ENCODE measurements at regions not wholly inside any gene's neighbourhood (a gene's known extent, or its start where the extent isn't known, plus 50 kb on each side); places are given as distances from the start of the nearest gene placed in this dataset.

- Mint-ChIP-seq H3K4me3 (no peak overlapping the region), H3K27ac (no peak overlapping the region), H3K36me3 (no peaks in the 10 kb centered on the region), H3K27me3 (peaks cover 10% of the 10 kb centered on the region), H3K9me3 (no peaks in the 10 kb centered on the region), H3K4me1 (no peaks in the 10 kb centered on the region)
- no peak for DNase-seq (ENCODE audit: low spot score in 2 of 2)
- no peak for ATAC-seq (ENCODE audit: low read depth)
Observed at GRCh38 chr2:147500819-147501395, 343.9 kb upstream of the ACVR2A start.

- no peak for ATAC-seq (ENCODE audit: low read depth)
- no peaks in the 10 kb centered on the region for H3K9me3 Mint-ChIP-seq
- H3K4me3 Mint-ChIP-seq = no peak overlapping the region
- no peak overlapping the region for H3K27ac Mint-ChIP-seq
- H3K27me3 Mint-ChIP-seq = peaks cover 10% of the 10 kb centered on the region
- no peaks in the 10 kb centered on the region for H3K36me3 Mint-ChIP-seq
- DNase-seq (ENCODE audit: low spot score in 2 of 2) = no peak
- H3K4me1 Mint-ChIP-seq = no peaks in the 10 kb centered on the region
Observed at GRCh38 chr2:147500229-147500628, 344.6 kb upstream of the ACVR2A start.

GRCh38 chr2:147499785-147500184 is 345.0 kb upstream of the ACVR2A start:
- ATAC-seq (ENCODE audit: low read depth) = no peak
- no peaks in the 10 kb centered on the region for H3K4me1 Mint-ChIP-seq

GRCh38 chr2:147495734-147496133 is 349.1 kb upstream of the ACVR2A start:
- ATAC-seq (ENCODE audit: low read depth) (no peak), DNase-seq (ENCODE audit: low spot score in 2 of 2) (no peak)
- no peak overlapping the region for H3K4me3 Mint-ChIP-seq
- H3K9me3 Mint-ChIP-seq = peaks cover 3% of the 10 kb centered on the region
- H3K27me3 Mint-ChIP-seq = peaks cover 3% of the 10 kb centered on the region
- no peak overlapping the region for H3K27ac Mint-ChIP-seq
- no peaks in the 10 kb centered on the region for H3K4me1 Mint-ChIP-seq
- no peaks in the 10 kb centered on the region for H3K36me3 Mint-ChIP-seq

More at GRCh38 chr2:147499785-147500184, 345.0 kb upstream of the ACVR2A start:
- Mint-ChIP-seq H3K36me3 (no peaks in the 10 kb centered on the region), H3K4me3 (no peak overlapping the region), H3K27me3 (peaks cover 11% of the 10 kb centered on the region), H3K9me3 (peaks cover 1% of the 10 kb centered on the region), H3K27ac (no peak overlapping the region)
- no peak for DNase-seq (ENCODE audit: low spot score in 2 of 2)

GRCh38 chr2:147492471-147492870 is 352.4 kb upstream of the ACVR2A start:
- Mint-ChIP-seq H3K27ac (no peak overlapping the region), H3K9me3 (peaks cover 3% of the 10 kb centered on the region), H3K36me3 (no peaks in the 10 kb centered on the region), H3K4me1 (no peaks in the 10 kb centered on the region), H3K27me3 (peaks cover 2% of the 10 kb centered on the region), H3K4me3 (no peak overlapping the region)
- DNase-seq (ENCODE audit: low spot score in 2 of 2) (no peak), ATAC-seq (ENCODE audit: low read depth) (no peak)

- Mint-ChIP-seq H3K4me3 (no peak overlapping the region), H3K27ac (no peak overlapping the region)
Observed at GRCh38 chr2:147491506-147491905, 353.3 kb upstream of the ACVR2A start.

GRCh38 chr2:147490401-147491261 is 354.2 kb upstream of the ACVR2A start:
- no peaks in the 10 kb centered on the region for H3K36me3 Mint-ChIP-seq
- H3K9me3 Mint-ChIP-seq = peaks cover 3% of the 10 kb centered on the region
- H3K27me3 Mint-ChIP-seq = peaks cover 2% of the 10 kb centered on the region
- H3K4me1 Mint-ChIP-seq = no peaks in the 10 kb centered on the region
- DNase-seq (ENCODE audit: low spot score in 2 of 2) = no peak
- no peak overlapping the region for H3K27ac Mint-ChIP-seq
- no peak overlapping the region for H3K4me3 Mint-ChIP-seq
- no peak for ATAC-seq (ENCODE audit: low read depth)

More at GRCh38 chr2:147491506-147491905, 353.3 kb upstream of the ACVR2A start:
- no peaks in the 10 kb centered on the region for H3K4me1 Mint-ChIP-seq
- no peaks in the 10 kb centered on the region for H3K36me3 Mint-ChIP-seq
- DNase-seq (ENCODE audit: low spot score in 2 of 2) = no peak
- peaks cover 2% of the 10 kb centered on the region for H3K27me3 Mint-ChIP-seq
- H3K9me3 Mint-ChIP-seq = peaks cover 3% of the 10 kb centered on the region
- ATAC-seq (ENCODE audit: low read depth) = no peak

- Mint-ChIP-seq H3K27ac (no peak overlapping the region), H3K4me3 (no peak overlapping the region), H3K27me3 (no peaks in the 10 kb centered on the region), H3K4me1 (no peaks in the 10 kb centered on the region), H3K9me3 (peaks cover 1% of the 10 kb centered on the region), H3K36me3 (no peaks in the 10 kb centered on the region)
- ATAC-seq (ENCODE audit: low read depth) (no peak), DNase-seq (ENCODE audit: low spot score in 2 of 2) (no peak)
Observed at GRCh38 chr2:147488472-147488871, 356.4 kb upstream of the ACVR2A start.

- Mint-ChIP-seq H3K4me1 (no peaks in the 10 kb centered on the region), H3K27ac (no peak overlapping the region), H3K4me3 (no peak overlapping the region), H3K36me3 (no peaks in the 10 kb centered on the region), H3K27me3 (no peaks in the 10 kb centered on the region), H3K9me3 (peaks cover 1% of the 10 kb centered on the region)
- no peak for DNase-seq (ENCODE audit: low spot score in 2 of 2)
- no peak for ATAC-seq (ENCODE audit: low read depth)
Observed at GRCh38 chr2:147487978-147488289, 356.9 kb upstream of the ACVR2A start.

- no peak overlapping the region for H3K27ac Mint-ChIP-seq
- H3K9me3 Mint-ChIP-seq = peaks cover 1% of the 10 kb centered on the region
- ATAC-seq (ENCODE audit: low read depth) = no peak
- no peaks in the 10 kb centered on the region for H3K4me1 Mint-ChIP-seq
- no peak overlapping the region for H3K4me3 Mint-ChIP-seq
- H3K27me3 Mint-ChIP-seq = no peaks in the 10 kb centered on the region
- no peak for DNase-seq (ENCODE audit: low spot score in 2 of 2)
- no peaks in the 10 kb centered on the region for H3K36me3 Mint-ChIP-seq
Observed at GRCh38 chr2:147487286-147487977, 357.4 kb upstream of the ACVR2A start.

- H3K4me1 Mint-ChIP-seq = no peaks in the 10 kb centered on the region
- no peak for ATAC-seq (ENCODE audit: low read depth)
- DNase-seq (ENCODE audit: low spot score in 2 of 2) = no peak
- no peak overlapping the region for H3K27ac Mint-ChIP-seq
- no peaks in the 10 kb centered on the region for H3K27me3 Mint-ChIP-seq
- no peaks in the 10 kb centered on the region for H3K36me3 Mint-ChIP-seq
- H3K4me3 Mint-ChIP-seq = no peak overlapping the region
- H3K9me3 Mint-ChIP-seq = no peaks in the 10 kb centered on the region
Observed at GRCh38 chr2:147485210-147485851, 359.5 kb upstream of the ACVR2A start.

- no peaks in the 10 kb centered on the region for H3K9me3 Mint-ChIP-seq
- H3K27me3 Mint-ChIP-seq = no peaks in the 10 kb centered on the region
- no peaks in the 10 kb centered on the region for H3K36me3 Mint-ChIP-seq
- no peaks in the 10 kb centered on the region for H3K4me1 Mint-ChIP-seq
- no peak overlapping the region for H3K4me3 Mint-ChIP-seq
- DNase-seq (ENCODE audit: low spot score in 2 of 2) (no peak), ATAC-seq (ENCODE audit: low read depth) (no peak)
- H3K27ac Mint-ChIP-seq = no peak overlapping the region
Observed at GRCh38 chr2:147483911-147484310, 360.9 kb upstream of the ACVR2A start.

- Mint-ChIP-seq H3K27me3 (no peaks in the 10 kb centered on the region), H3K27ac (no peak overlapping the region), H3K4me1 (no peaks in the 10 kb centered on the region), H3K36me3 (no peaks in the 10 kb centered on the region), H3K9me3 (no peaks in the 10 kb centered on the region), H3K4me3 (no peak overlapping the region)
- ATAC-seq (ENCODE audit: low read depth) (no peak), DNase-seq (ENCODE audit: low spot score in 2 of 2) (no peak)
Observed at GRCh38 chr2:147482916-147483669, 361.7 kb upstream of the ACVR2A start.

Data from memory B cell (primary cell).